H9 (cell line): ENCODE measurements at regions not wholly inside any gene's neighbourhood (a gene's known extent, or its start where the extent isn't known, plus 50 kb on each side); places are given as distances from the start of the nearest gene placed in this dataset.

Experiments
- DNase-seq: peaks from one replicate; pipeline ENCODE4 v3.0.0-alpha.2; 2017
- H2AFZ ChIP-seq: one replicate; pipeline ENCODE4 v1.6.1; 2013; ENCODE audit warnings: mild to moderate bottlenecking, low read length, control low read depth, moderate library complexity
- H2AK5ac ChIP-seq: 2 replicates; pipeline ENCODE4 v1.6.1; 2013; ENCODE audit warnings: low read length, control low read depth, mixed read lengths; ENCODE audit not compliant: insufficient read length
- H2BK120ac ChIP-seq: one replicate; pipeline ENCODE4 v1.6.1; 2013; ENCODE audit warnings: low read depth, mild to moderate bottlenecking, low read length, control low read depth, inconsistent platforms; ENCODE audit not compliant: poor library complexity, severe bottlenecking
- H2BK12ac ChIP-seq: 2 replicates; pipeline ENCODE4 v1.6.1; 2013; ENCODE audit warnings: low read length, control low read depth, mixed read lengths, low read depth; ENCODE audit not compliant: insufficient read length
- H2BK15ac ChIP-seq: 2 replicates; pipeline ENCODE4 v1.6.1; 2013; ENCODE audit warnings: low read depth, low read length, control low read depth
- H2BK20ac ChIP-seq: one replicate; pipeline ENCODE4 v1.6.1; 2013; ENCODE audit warnings: low read depth, mild to moderate bottlenecking, low read length, control low read depth, inconsistent platforms; ENCODE audit not compliant: poor library complexity, severe bottlenecking
- H2BK5ac ChIP-seq: 2 replicates; pipeline ENCODE4 v1.6.1; 2013; ENCODE audit warnings: low read length, control low read depth, mixed read lengths; ENCODE audit not compliant: insufficient read length
- H3K14ac ChIP-seq: 2 replicates; pipeline ENCODE4 v1.6.1; 2013; ENCODE audit warnings: low read length, control low read depth; ENCODE audit not compliant: insufficient read depth
- H3K18ac ChIP-seq: 2 replicates; pipeline ENCODE4 v1.6.1; 2013; ENCODE audit warnings: low read depth, mild to moderate bottlenecking, mixed read lengths, low read length, control low read depth; ENCODE audit not compliant: insufficient read length
- H3K23ac ChIP-seq: 2 replicates; pipeline ENCODE4 v1.6.1; 2013; ENCODE audit warnings: low read length, control low read depth, mixed read lengths, low read depth; ENCODE audit not compliant: insufficient read length
- H3K23me2 ChIP-seq: 2 replicates; pipeline ENCODE4 v1.6.1; 2013; ENCODE audit warnings: low read depth, mild to moderate bottlenecking, mixed read lengths, low read length, control low read depth; ENCODE audit not compliant: insufficient read length, poor library complexity, severe bottlenecking
- H3K27ac ChIP-seq: 2 replicates; pipeline ENCODE4 v1.5.1; 2013; ENCODE audit warnings: low read length, control low read depth, mixed read lengths, low read depth; ENCODE audit not compliant: insufficient read length
- H3K27me3 ChIP-seq: 2 replicates; pipeline ENCODE4 v1.6.1; 2013; ENCODE audit warnings: low read length, control low read depth, inconsistent platforms; ENCODE audit not compliant: insufficient read depth
- H3K4ac ChIP-seq: 2 replicates; pipeline ENCODE4 v1.6.1; 2013; ENCODE audit warnings: low read depth, mild to moderate bottlenecking, control low read depth, inconsistent platforms, low read length, moderate library complexity
- H3K4me1 ChIP-seq: 2 replicates; pipeline ENCODE4 v1.6.1; 2013; ENCODE audit warnings: low read length, control low read depth, inconsistent platforms; ENCODE audit not compliant: insufficient read depth
- H3K4me2 ChIP-seq: 2 replicates; pipeline ENCODE4 v1.6.1; 2013; ENCODE audit warnings: low read length, control low read depth, mixed read lengths; ENCODE audit not compliant: insufficient read length, insufficient read depth
- H3K56ac ChIP-seq: 2 replicates; pipeline ENCODE4 v1.6.1; 2013; ENCODE audit warnings: low read depth, mild to moderate bottlenecking, mixed read lengths, low read length, control low read depth; ENCODE audit not compliant: insufficient read length
- H3K79me1 ChIP-seq: 2 replicates; pipeline ENCODE4 v1.6.1; 2013; ENCODE audit warnings: low read depth, mild to moderate bottlenecking, moderate library complexity, low read length, control low read depth, inconsistent platforms; ENCODE audit not compliant: insufficient read depth, poor library complexity, severe bottlenecking
- H3K79me2 ChIP-seq: 2 replicates; pipeline ENCODE4 v1.6.1; 2013; ENCODE audit warnings: low read length, control low read depth, inconsistent platforms; ENCODE audit not compliant: insufficient read depth
- H3K9ac ChIP-seq: 2 replicates; pipeline ENCODE4 v1.6.1; 2013; ENCODE audit warnings: low read length, control low read depth, mixed read lengths; ENCODE audit not compliant: insufficient read length; ENCODE audit errors: extremely low read depth
- H3K9me3 ChIP-seq: one replicate; pipeline ENCODE4 v1.6.1; 2013; ENCODE audit warnings: low read depth, low read length, inconsistent platforms; ENCODE audit not compliant: control insufficient read depth
- H3T11ph ChIP-seq: one replicate; pipeline ENCODE4 v1.6.1; 2013; ENCODE audit warnings: mild to moderate bottlenecking, low read length, control low read depth, inconsistent platforms
- H4K20me1 ChIP-seq: one replicate; pipeline ENCODE4 v1.6.1; 2013; ENCODE audit not compliant: control insufficient read depth, insufficient read length, insufficient read depth
- H4K5ac ChIP-seq: 2 replicates; pipeline ENCODE4 v1.6.1; 2013; ENCODE audit warnings: low read depth, mild to moderate bottlenecking, mixed read lengths, low read length, control low read depth; ENCODE audit not compliant: insufficient read length
- H4K8ac ChIP-seq: replicated peaks from 2 replicates; pipeline ENCODE4 v1.6.1; 2013; ENCODE audit warnings: low read length, control low read depth, mixed read lengths, low read depth; ENCODE audit not compliant: insufficient read length
- H4K91ac ChIP-seq: 2 replicates; pipeline ENCODE4 v1.6.1; 2013; ENCODE audit warnings: low read depth, mild to moderate bottlenecking, moderate library complexity, mixed read lengths, low read length, control low read depth; ENCODE audit not compliant: insufficient read length
- H3K27ac Mint-ChIP-seq, 3 experiments: 2 replicates in 2 of 3; 3 replicates in 1 of 3; pipeline ENCODE4 v1.8.0; 2020 to 2021; ENCODE audit warnings: mixed read lengths in 3 of 3, mild to moderate bottlenecking in 1 of 3, moderate library complexity in 1 of 3
- H3K27me3 Mint-ChIP-seq: 2 replicates; pipeline ENCODE4 v1.8.0; 2021; ENCODE audit warnings: low read depth, mild to moderate bottlenecking, moderate library complexity, mixed read lengths
- H3K36me3 Mint-ChIP-seq, 3 experiments: 2 replicates in 2 of 3; 3 replicates in 1 of 3; pipeline ENCODE4 v1.8.0; 2020 to 2021; ENCODE audit warnings: low read depth in 3 of 3, mixed read lengths in 3 of 3; ENCODE audit not compliant: insufficient read depth in 1 of 3
- H3K4me1 Mint-ChIP-seq, 2 experiments: 2 replicates each; pipeline ENCODE4 v1.8.0; 2020; ENCODE audit warnings: mixed read lengths in 2 of 2
- H3K4me3 Mint-ChIP-seq, 2 experiments: 2 replicates in 1 of 2; 3 replicates in 1 of 2; pipeline ENCODE4 v1.8.0; 2020 to 2021; ENCODE audit warnings: mild to moderate bottlenecking in 2 of 2, mixed read lengths in 2 of 2, moderate library complexity in 1 of 2
- H3K9me3 Mint-ChIP-seq, 2 experiments: 2 replicates in 1 of 2; 3 replicates in 1 of 2; pipeline ENCODE4 v1.8.0; 2020; ENCODE audit warnings: mild to moderate bottlenecking in 2 of 2, mixed read lengths in 2 of 2, moderate library complexity in 1 of 2
- CTCF ChIP-seq: fragments of 200-600 bp; sonication (generic); conservative IDR thresholded peaks from 3 replicates; pipeline ENCODE4 v1.8.0; 2021; ENCODE audit warnings: antibody characterized with exemption, mild to moderate bottlenecking
- WGBS: extraction: QIAGEN DNeasy Blood & Tissue Kit; methylation state at CpG from one replicate; pipeline ENCODE4 v1.1.7; 2013; ENCODE audit warnings: missing lambda C conversion rate, low lambda C conversion rate, mixed read lengths; ENCODE audit not compliant: insufficient read length; ENCODE audit errors: extremely low coverage; 5-methylcytosine and 5-hydroxymethylcytosine counted together

- Histone ChIP-seq H3T11ph (no peak overlapping the region), H3K23me2 (no peaks in the 10 kb centered on the region), H2BK120ac (no peak overlapping the region), H3K56ac (no peak overlapping the region), H2AFZ (no peak overlapping the region), H3K27ac (no peak overlapping the region), H4K20me1 (no peaks in the 10 kb centered on the region), H2BK20ac (no peak overlapping the region), H2BK12ac (no peak overlapping the region), H3K9ac (no peak overlapping the region), H3K9me3 (no peaks in the 10 kb centered on the region), H3K79me2 (no peaks in the 10 kb centered on the region), H3K4me2 (no peak overlapping the region), H3K23ac (no peak overlapping the region), H3K79me1 (no peaks in the 10 kb centered on the region), H2AK5ac (no peak overlapping the region), H2BK15ac (no peak overlapping the region), H3K4ac (no peak overlapping the region), H4K91ac (no peak overlapping the region), H4K8ac (no peak overlapping the region), H3K18ac (no peak overlapping the region), H2BK5ac (no peak overlapping the region), H3K4me1 (no peaks in the 10 kb centered on the region), H4K5ac (no peak overlapping the region), H3K27me3 (no peaks in the 10 kb centered on the region), H3K14ac (no peak overlapping the region)
- TF ChIP-seq CTCF, result no peak
- DNase-seq, result no peak
- Mint-ChIP-seq H3K27ac (no peak overlapping the region), H3K27me3 (no peaks in the 10 kb centered on the region; the same call in 1 of the 2 replicates), H3K4me3 (no peak overlapping the region), H3K9me3 (no peaks in the 10 kb centered on the region), H3K36me3 (no peaks in the 10 kb centered on the region; a peak in 1 of 7 replicates), H3K4me1 (peaks cover 7 to 12% of the 10 kb centered on the region in 2 experiments)
- WGBS, result no CpG with 5 or more reads among the region's 6 CpGs
These were observed 99.6 kb upstream of the TBX20 start for GRCh38 chr7:35353481-35353880.
